ENCODE measurements at regions not wholly inside any gene's neighbourhood (a gene's known extent, or its start where the extent isn't known, plus 50 kb on each side); places are given as distances from the start of the nearest gene placed in this dataset.
A peak's percentile ranks its signal among the peaks of the same experiment; 100 is the strongest.

DNA sequence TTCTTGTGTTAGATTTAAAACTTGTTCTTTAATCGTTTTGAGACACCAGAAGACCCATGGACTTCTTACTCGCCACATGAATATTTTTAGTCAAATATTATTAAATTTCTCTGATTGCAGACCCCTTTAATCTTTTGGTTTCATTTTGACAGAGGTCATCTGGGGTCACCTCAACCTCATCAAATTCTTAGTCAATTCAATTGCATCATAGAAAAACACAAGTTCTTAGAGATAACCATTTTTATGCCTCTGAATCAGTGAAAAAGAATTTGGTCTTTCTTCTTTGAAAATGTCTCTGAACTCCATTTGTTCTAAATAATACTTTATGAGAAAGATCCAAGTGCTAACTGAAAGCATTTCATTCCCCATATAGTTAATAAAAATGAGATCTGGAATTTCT, 55.2 kb upstream of the CBLN4 start:
- DNase-seq = no peak

DNA sequence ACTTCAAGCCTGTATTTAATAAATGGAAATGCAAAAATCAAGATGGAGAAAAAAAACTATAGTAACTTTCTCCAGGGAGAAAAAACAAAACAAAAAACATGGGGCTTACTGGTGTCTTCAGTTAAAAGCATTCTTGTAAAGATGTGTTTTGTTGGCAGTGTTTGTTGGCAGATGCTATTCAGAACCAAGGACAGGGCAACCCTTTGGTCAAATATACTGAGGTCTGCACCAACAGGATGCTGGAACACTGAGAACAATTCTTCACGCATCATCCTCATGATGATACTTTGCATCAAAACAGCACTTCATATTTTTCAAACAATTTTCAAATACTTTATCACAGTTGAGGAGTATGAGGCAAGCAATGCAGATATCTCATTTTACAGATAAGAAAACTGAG, 63.7 kb upstream of the CBLN4 start:
- no peak for DNase-seq

DNA sequence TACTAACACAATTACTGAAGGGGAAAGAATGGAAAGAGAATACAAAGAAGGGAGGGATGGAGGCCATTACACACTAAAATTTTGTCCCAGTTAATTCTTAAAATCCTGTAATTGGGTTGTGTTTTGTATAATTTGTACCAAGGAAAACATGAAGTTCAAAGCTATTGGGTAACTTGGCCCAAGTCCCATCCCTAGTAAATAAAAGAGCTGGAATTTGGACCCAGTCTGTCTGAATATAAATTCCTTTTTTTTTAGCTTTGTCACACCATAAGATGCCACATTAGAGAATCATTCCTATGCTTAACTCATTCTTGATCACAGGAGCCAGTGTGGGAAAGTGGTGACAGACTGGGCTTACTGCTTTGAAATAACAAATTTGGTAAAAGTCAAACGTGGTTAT, 66.8 kb upstream of the CBLN4 start:
- no peak for DNase-seq

DNA sequence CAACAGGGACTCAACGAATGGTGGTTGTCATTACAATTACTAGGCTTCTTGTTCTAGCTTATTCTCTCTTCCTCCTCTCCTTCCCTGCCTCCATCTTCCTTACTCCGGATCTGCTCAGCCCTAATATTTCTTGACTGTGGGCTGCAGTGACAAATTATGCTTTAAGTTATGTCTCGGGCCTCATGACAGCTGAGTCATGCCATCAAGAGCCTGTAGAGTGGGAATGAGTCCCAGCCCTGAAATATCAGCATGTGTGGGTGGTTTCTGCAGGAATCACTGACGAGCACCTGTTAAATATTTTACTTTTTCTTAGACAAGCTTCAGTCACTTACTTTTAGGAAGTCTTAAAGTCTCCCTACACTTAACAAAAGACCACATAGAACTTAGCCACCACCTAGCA, 83.1 kb upstream of the CBLN4 start:
- no peak for DNase-seq

GRCh38 chr20:56091628-56092234, 86.4 kb upstream of the CBLN4 start:
- DNase-seq = no peak

GRCh38 chr20:56094228-56094627, 88.9 kb upstream of the CBLN4 start:
- no peak for DNase-seq

DNA sequence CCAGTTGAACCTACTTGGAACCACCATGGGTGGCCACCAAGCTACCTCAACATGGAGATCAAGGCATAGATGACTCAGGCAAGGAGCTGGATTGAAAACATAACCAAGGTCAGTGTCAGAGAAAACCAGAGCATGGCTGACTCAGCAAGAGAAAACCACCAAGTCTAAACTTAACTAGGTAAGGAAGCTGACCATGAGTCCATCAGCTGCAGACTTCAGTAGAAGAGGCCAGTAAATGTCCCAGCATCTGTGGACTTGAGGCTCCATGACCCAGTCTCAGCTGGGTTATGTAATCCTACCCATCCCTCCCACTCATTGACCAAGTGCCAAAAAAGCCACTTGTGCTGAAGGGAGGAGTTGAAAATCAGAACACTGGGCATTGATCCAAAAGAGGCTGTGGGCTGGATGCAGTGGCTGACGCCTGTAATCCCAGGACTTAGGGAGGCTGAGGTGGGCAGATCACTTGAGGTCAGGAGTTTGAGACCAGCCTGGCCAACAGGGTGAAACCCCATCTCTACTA, 93.7 kb upstream of the CBLN4 start:
- DNase-seq = no peak

- DNase-seq = no peak
These were observed 106.8 kb upstream of the CBLN4 start for GRCh38 chr20:56111961-56112730.

- DNase-seq = no peak
These were observed 112.0 kb upstream of the CBLN4 start for GRCh38 chr20:56117350-56117749.

GRCh38 chr20:56121850-56122249, 116.5 kb upstream of the CBLN4 start:
- DNase-seq = no peak

- no peak for DNase-seq
These were observed 104.8 kb upstream of the MC3R start for GRCh38 chr20:56143759-56144158.

DNA sequence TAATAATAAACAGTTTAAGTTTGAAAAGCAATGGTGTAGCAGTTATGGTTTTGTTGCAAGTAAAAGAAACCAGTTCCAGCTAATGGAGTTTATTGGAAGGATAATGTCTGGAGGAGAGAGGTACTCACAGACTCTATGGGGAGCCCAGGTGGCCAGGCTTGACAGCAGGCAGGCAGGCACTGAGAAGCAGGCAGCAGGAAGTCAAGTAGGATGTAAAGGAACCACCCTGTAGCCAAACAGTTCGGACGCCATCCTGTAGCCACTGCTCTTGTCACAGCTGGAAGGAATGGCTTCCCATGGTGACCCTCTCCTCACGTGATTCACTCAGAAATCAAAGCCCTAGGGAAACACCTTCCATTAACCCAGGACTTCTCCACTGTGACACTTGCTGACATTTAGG, 96.7 kb upstream of the MC3R start:
- DNase-seq = no peak

DNA sequence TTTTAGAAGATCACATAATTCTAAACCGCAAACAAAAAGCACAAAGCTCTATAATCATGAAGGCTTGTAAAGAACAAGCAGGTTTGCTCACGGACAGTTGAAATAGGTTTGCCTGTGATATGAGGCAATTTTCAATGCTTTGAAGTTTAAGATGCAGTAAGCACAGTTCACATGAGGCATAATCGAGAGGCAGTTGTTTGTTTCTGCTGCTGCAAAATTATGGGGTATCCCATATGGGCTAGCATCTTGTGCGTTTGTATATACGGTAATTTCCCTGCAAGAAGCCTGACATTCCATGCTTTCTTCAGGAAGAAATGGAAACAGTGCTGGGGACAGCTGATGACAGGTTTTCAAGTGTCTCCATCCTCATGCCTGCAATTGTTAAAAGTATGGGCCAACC, 94.6 kb upstream of the MC3R start:
- no peak for DNase-seq

DNA sequence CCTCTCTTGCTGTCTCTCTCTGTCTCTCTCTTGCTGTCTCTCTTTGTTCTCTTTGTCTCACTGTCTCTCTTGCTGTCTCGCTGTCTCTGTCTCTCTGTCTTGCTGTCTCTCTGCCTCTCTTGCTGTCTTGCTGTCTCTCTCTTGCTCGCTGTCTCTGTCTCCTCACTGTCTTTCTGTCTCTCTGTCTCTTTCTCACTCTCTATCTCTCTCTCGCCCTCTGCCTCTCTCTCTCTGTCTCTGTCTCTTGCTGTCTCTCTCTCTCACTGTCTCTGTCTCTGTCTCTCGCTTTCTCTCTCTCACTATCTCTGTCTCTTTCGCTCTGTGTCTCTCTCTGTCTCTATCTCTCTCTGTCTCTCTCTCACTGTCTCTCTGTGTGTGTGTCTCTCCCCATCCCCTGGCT, 92.9 kb upstream of the MC3R start:
- DNase-seq = no peak

- no peak for DNase-seq
These were observed 90.9 kb upstream of the MC3R start for GRCh38 chr20:56157530-56158203.

GRCh38 chr20:56158489-56158888, 90.0 kb upstream of the MC3R start:
- no peak for DNase-seq

- no peak for DNase-seq
These were observed 87.6 kb upstream of the MC3R start for GRCh38 chr20:56160956-56161355.

- no peak for DNase-seq
These were observed 84.7 kb upstream of the MC3R start for GRCh38 chr20:56163806-56164205.

- DNase-seq = peak; percentile 58
These were observed 81.6 kb upstream of the MC3R start for GRCh38 chr20:56166781-56167465.

GRCh38 chr20:56171087-56172012, 77.2 kb upstream of the MC3R start:
- no peak for DNase-seq

GRCh38 chr20:56173438-56173837, 75.1 kb upstream of the MC3R start:
- DNase-seq = no peak

DNA sequence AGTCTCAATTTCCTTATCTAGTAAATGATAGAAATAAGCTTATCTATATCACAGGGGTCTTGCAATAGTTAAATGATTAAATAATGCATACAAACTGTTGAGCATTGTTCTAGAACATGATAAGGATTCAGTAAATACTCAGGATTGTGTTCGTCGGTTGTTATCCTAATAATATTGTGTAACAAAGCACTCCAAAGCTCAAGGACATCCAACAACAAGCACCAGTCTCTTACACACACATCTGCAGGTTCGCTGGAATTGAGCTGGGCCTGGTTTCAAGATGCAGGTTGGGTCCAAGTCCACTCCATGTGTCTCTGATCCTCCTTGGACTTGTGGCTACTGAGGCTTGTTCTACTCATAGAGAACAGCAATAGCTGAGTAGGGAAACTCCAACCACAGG, 74.1 kb upstream of the MC3R start:
- no peak for DNase-seq

Data from DMS79 (cell line).